GM18909 (cell line): ENCODE measurements at regions not wholly inside any gene's neighbourhood (a gene's known extent, or its start where the extent isn't known, plus 50 kb on each side); places are given as distances from the start of the nearest gene placed in this dataset.
"Not testable (repeated sequence)": the region's sequence is repeated elsewhere in the genome, so short reads cannot be mapped to it uniquely, and the experiment has no call there.

Source experiments
- ATAC-seq: cut with Tn5 transposase; IDR thresholded peaks from one replicate; pipeline ENCODE4 v1.9.1; 2021; ENCODE audit warnings: mild to moderate bottlenecking; ENCODE audit not compliant: unreplicated experiment, poor library complexity

- peak; percentile 98 for ATAC-seq
Observed at GRCh38 chr10:4902571-4903011, 60.6 kb upstream of the AKR1C1 start.

GRCh38 chr10:4903126-4903525 lies 60.1 kb upstream of the AKR1C1 start:
- not testable (repeated sequence) for ATAC-seq

GRCh38 chr10:4903675-4904074 lies 59.5 kb upstream of the AKR1C1 start:
- ATAC-seq: not testable (repeated sequence)

- ATAC-seq: no peak
Observed at GRCh38 chr10:4909118-4909517, 54.1 kb upstream of the AKR1C1 start.
